GM21528 (cell line): ENCODE measurements at regions not wholly inside any gene's neighbourhood (a gene's known extent, or its start where the extent isn't known, plus 50 kb on each side); places are given as distances from the start of the nearest gene placed in this dataset.

Experiments used
- ATAC-seq: cut with Tn5 transposase; IDR thresholded peaks from one replicate; pipeline ENCODE4 v1.9.1; 2021; ENCODE audit warnings: mild to moderate bottlenecking, moderate library complexity; ENCODE audit not compliant: unreplicated experiment, low FRiP score

DNA sequence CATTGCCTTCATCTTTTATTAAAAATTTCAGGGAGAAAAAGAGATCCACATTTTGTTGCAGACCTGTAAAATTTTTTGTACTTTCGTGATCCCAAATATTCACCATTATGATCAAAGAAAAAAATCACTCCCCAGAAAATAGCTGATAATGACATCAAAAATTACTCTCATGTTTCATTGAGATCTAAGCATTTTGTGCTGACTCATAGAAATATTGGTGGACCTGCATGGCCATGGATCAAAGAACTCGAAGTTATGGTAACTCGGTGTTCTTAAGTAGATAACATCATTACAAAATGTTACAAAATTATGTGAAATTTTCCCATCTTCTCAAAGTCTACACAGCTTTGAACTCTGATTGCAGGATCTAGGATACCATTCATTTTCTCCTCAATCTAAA, 135.8 kb downstream of the PTGER3 start:
- ATAC-seq = no peak

DNA sequence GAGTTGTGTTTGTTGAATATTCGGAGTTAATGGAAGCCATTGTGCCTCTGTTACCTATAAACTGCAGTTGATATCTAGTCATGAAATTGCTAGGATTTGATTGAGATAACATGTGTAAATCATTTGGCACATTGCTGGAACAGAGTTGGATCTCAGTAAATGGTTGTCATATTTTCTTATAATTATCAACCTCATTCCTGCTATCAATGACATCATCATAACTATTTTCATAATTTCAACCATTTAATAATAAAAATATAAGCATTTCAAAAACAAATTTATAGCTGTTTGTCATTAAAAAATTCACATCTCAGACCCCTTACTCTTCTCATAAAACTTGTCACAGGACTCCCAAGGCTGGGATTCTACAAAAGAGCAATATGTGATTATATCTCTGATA, 133.4 kb downstream of the PTGER3 start:
- no peak for ATAC-seq

DNA sequence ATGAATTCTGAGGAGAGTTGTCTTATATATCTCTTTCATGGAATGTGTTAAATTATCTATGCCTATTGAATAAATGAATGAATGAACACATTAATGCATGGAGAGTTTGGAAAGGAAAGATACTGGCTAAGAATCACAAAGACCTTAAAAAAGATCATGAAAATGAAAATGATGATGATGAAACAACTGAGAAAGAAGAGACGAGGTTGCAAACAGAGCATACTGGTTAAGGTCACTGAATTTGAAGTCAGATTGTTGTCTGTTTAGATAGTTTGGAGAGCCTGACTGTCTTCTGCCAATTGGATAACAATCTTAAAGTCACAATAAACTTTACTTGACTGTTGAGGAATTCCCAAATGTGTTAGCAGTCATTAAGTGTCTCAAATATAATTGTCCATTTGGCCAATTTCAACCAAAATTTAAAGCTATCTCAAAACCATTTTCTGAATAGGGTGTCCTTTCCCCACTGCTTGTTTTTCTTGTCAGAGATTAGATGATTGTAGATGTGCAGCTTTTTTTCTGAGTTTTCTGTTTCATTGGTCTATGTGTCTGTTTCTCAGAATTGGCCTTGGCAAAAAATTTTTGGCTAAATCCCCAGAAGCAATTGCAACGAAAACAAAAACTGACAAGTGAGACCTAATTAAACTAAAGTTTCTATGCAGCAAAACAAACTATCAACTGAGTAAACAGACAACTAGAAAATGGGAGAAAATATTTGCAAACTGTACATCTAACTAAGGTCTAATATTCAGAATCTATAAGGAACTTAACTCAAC, 132.2 kb downstream of the PTGER3 start:
- no peak for ATAC-seq

DNA sequence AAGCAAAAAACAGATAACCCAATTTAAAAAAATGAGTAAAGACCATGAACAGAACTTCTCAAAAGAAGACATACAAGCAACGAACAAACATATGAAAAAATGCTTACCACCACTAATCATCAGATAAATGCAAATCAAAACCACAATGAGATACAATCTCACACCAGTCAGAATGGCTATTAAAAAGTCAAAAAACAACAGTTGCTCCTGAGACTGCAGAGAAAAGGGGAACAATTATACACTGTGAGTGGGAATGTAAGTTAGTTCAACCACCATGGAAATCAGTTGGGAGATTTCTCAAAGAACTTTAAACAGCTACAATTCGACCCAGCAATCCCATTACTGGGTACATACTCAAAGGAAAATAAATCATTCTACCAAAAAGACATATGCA, 131.6 kb downstream of the PTGER3 start:
- ATAC-seq = no peak

DNA sequence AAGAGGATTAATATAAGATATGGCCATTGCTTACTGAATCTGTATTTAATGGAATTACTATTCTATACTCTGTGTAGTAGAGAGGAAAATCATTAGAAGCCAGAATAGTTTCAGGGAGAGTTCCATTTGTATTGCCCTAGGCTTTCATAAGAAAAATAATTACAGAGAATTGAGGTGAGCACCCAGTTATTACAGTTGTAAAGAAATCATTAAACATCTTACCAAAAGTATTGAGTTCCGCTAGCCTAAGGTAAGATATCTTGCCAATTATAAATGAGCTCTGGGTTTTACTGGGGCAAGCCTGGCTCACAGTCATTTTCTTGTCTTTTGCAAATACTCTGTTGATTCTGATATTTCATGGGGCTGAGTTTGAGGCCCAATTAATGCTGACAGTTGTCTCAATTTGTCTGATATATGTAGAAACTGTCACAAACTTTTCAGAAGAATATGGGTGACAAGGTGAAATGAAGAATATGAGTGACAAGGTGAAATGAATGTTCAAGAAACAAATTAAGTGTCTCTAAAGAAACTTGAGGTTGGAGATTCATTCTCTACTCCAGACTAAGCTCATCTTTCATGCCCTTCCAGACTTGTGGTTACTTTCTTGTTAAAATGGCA, 127.8 kb downstream of the PTGER3 start:
- no peak for ATAC-seq
